SU-DHL-6 (cell line): ENCODE measurements at regions not wholly inside any gene's neighbourhood (a gene's known extent, or its start where the extent isn't known, plus 50 kb on each side); places are given as distances from the start of the nearest gene placed in this dataset.

Experiments used
- H2AFZ ChIP-seq: fragments of 200-600 bp; sonication (generic); 2 replicates; pipeline ENCODE4 v1.6.1; 2014; ENCODE audit warnings: low read depth, mild to moderate bottlenecking, moderate library complexity, mixed read lengths, antibody characterized with exemption, low read length; ENCODE audit not compliant: severe bottlenecking
- H3F3A ChIP-seq: fragments of 200-600 bp; shearing (Covaris generic); 2 replicates; pipeline ENCODE4 v1.6.0; 2016; ENCODE audit warnings: antibody characterized with exemption, mild to moderate bottlenecking; ENCODE audit not compliant: insufficient read depth
- H3K27ac ChIP-seq: fragments of 200-600 bp; sonication (generic); 2 replicates; pipeline ENCODE4 v1.5.1; 2016; ENCODE audit warnings: low read depth, mild to moderate bottlenecking, low read length, moderate library complexity, mixed read lengths
- H3K27me3 ChIP-seq: fragments of 200-600 bp; sonication (generic), shearing (Covaris generic); 2 replicates; pipeline ENCODE4 v1.6.0; 2014; ENCODE audit warnings: mild to moderate bottlenecking, low read length
- H3K36me3 ChIP-seq: fragments of 200-600 bp; sonication (generic); 2 replicates; pipeline ENCODE4 v1.6.1; 2014; ENCODE audit warnings: mild to moderate bottlenecking, low read length, mixed read lengths
- H3K4me2 ChIP-seq: fragments of 300-600, 200-600 bp; shearing (Covaris generic), sonication (generic); 2 replicates; pipeline ENCODE4 v1.6.0; 2014; ENCODE audit warnings: low read length, low read depth, mild to moderate bottlenecking; ENCODE audit not compliant: poor library complexity, severe bottlenecking
- H3K4me3 ChIP-seq: fragments of 200-600 bp; sonication (generic); 2 replicates; pipeline ENCODE4 v1.5.1; 2014; ENCODE audit warnings: antibody characterized with exemption, low read length, mild to moderate bottlenecking, mixed read lengths; ENCODE audit not compliant: insufficient read depth, poor library complexity, severe bottlenecking
- H3K79me2 ChIP-seq: fragments of 200-600 bp; sonication (generic); 2 replicates; pipeline ENCODE4 v1.6.1; 2014; ENCODE audit warnings: mild to moderate bottlenecking, low read length, moderate library complexity; ENCODE audit not compliant: insufficient read depth
- H3K9ac ChIP-seq: fragments of 200-600 bp; sonication (generic); 2 replicates; pipeline ENCODE4 v1.7.0; 2014; ENCODE audit warnings: mild to moderate bottlenecking, low read length
- H3K9me2 ChIP-seq: fragments of 200-600 bp; sonication (generic); replicated peaks from 2 replicates; pipeline ENCODE4 v1.6.1; 2014; ENCODE audit warnings: low read length; ENCODE audit not compliant: insufficient read depth
- H3K9me3 ChIP-seq: fragments of 200-600 bp; sonication (generic); 2 replicates; pipeline ENCODE4 v1.6.1; 2014; ENCODE audit warnings: low read length, mixed read lengths; ENCODE audit not compliant: insufficient read depth
- H4K20me1 ChIP-seq: fragments of 200-600 bp; sonication (generic); 2 replicates; pipeline ENCODE4 v1.6.1; 2014; ENCODE audit warnings: low read depth, mild to moderate bottlenecking, antibody characterized with exemption, low read length, moderate library complexity, mixed read lengths
- CTCF ChIP-seq: fragments of 200-600 bp; sonication (generic); IDR thresholded peaks from one replicate; pipeline ENCODE4 v1.5.1; 2017; ENCODE audit warnings: antibody characterized with exemption, mild to moderate bottlenecking, low read length, moderate library complexity; ENCODE audit not compliant: insufficient read depth, poor library complexity, severe bottlenecking
- EZH2phosphoT487 ChIP-seq: fragments of 200-600 bp; sonication (generic), shearing (Covaris generic); conservative IDR thresholded peaks from 2 replicates; pipeline ENCODE4 v1.6.1; 2018; ENCODE audit warnings: mild to moderate bottlenecking, antibody characterized with exemption, low read length, moderate library complexity, mixed read lengths

- TF ChIP-seq CTCF (no peak), EZH2phosphoT487 (no peak)
- no peaks in the 10 kb centered on the region for H3K36me3 ChIP-seq
- no peak overlapping the region for H2AFZ ChIP-seq
- no peak overlapping the region for H3K9ac ChIP-seq
- no peaks in the 10 kb centered on the region for H3K9me3 ChIP-seq
- H3K4me3 ChIP-seq, result no peak overlapping the region
- no peaks in the 10 kb centered on the region for H3F3A ChIP-seq
- H3K27ac ChIP-seq, result no peak overlapping the region
- no peaks in the 10 kb centered on the region for H4K20me1 ChIP-seq
- H3K79me2 ChIP-seq, result no peaks in the 10 kb centered on the region
- H3K27me3 ChIP-seq, result no peaks in the 10 kb centered on the region
- H3K4me2 ChIP-seq, result no peak overlapping the region
- H3K9me2 ChIP-seq, result no peaks in the 10 kb centered on the region
These were observed 145.6 kb upstream of the FAM20C start for GRCh38 chr7:46830-47140.

- Histone ChIP-seq H3K9me2 (no peaks in the 10 kb centered on the region), H3K4me3 (no peak overlapping the region), H3K4me2 (no peak overlapping the region), H3K27ac (no peak overlapping the region), H3K36me3 (no peaks in the 10 kb centered on the region), H3F3A (no peaks in the 10 kb centered on the region), H3K9me3 (no peaks in the 10 kb centered on the region), H3K9ac (no peak overlapping the region), H4K20me1 (no peaks in the 10 kb centered on the region), H2AFZ (no peak overlapping the region), H3K79me2 (no peaks in the 10 kb centered on the region), H3K27me3 (no peaks in the 10 kb centered on the region)
- TF ChIP-seq CTCF (no peak), EZH2phosphoT487 (no peak)
These were observed 140.8 kb upstream of the FAM20C start for GRCh38 chr7:51456-52068.

GRCh38 chr7:52100-52499 is 140.3 kb upstream of the FAM20C start:
- no peaks in the 10 kb centered on the region for H3K79me2 ChIP-seq
- TF ChIP-seq EZH2phosphoT487 (no peak), CTCF (no peak)
- no peak overlapping the region for H3K27ac ChIP-seq
- H3K27me3 ChIP-seq, result no peaks in the 10 kb centered on the region
- H4K20me1 ChIP-seq, result no peaks in the 10 kb centered on the region
- H3K4me3 ChIP-seq, result no peak overlapping the region
- no peak overlapping the region for H3K9ac ChIP-seq
- no peak overlapping the region for H2AFZ ChIP-seq
- H3F3A ChIP-seq, result no peaks in the 10 kb centered on the region
- H3K9me3 ChIP-seq, result no peaks in the 10 kb centered on the region
- no peaks in the 10 kb centered on the region for H3K9me2 ChIP-seq
- H3K4me2 ChIP-seq, result no peak overlapping the region
- no peaks in the 10 kb centered on the region for H3K36me3 ChIP-seq
